Gastroesophageal sphincter (tissue), 3 donors: ENCODE measurements at regions not wholly inside any gene's neighbourhood (a gene's known extent, or its start where the extent isn't known, plus 50 kb on each side); places are given as distances from the start of the nearest gene placed in this dataset.

Experiments
- EP300 ChIP-seq: sonication (generic); formaldehyde crosslinking; IDR thresholded peaks from one replicate; pipeline ENCODE4 v1.6.1; 2017; ENCODE audit warnings: antibody characterized with exemption, mild to moderate bottlenecking
- POLR2A ChIP-seq, 2 donors: fragments of 450-650 bp; IDR thresholded peaks; one replicate each; pipeline ENCODE4 v1.6.1; 2017; ENCODE audit warnings: antibody characterized with exemption in 2 of 2, mild to moderate bottlenecking in 2 of 2, moderate library complexity in 1 of 2
- POLR2AphosphoS5 ChIP-seq: sonication (generic); formaldehyde crosslinking; IDR thresholded peaks from one replicate; pipeline ENCODE4 v1.6.1; 2017; ENCODE audit warnings: antibody characterized with exemption
- TF ChIP-seq, protein P1 (sequence below), 4 experiments: fragments of 200-600 bp in 2 of 4; fragments of 450-650 bp in 2 of 4; sonication (generic) in 1 of 4; IDR thresholded peaks; one replicate each; pipeline ENCODE4 v1.5.1; 2017 to 2019; ENCODE audit warnings: antibody characterized with exemption in 4 of 4, mild to moderate bottlenecking in 2 of 4, moderate library complexity in 2 of 4

DNA sequence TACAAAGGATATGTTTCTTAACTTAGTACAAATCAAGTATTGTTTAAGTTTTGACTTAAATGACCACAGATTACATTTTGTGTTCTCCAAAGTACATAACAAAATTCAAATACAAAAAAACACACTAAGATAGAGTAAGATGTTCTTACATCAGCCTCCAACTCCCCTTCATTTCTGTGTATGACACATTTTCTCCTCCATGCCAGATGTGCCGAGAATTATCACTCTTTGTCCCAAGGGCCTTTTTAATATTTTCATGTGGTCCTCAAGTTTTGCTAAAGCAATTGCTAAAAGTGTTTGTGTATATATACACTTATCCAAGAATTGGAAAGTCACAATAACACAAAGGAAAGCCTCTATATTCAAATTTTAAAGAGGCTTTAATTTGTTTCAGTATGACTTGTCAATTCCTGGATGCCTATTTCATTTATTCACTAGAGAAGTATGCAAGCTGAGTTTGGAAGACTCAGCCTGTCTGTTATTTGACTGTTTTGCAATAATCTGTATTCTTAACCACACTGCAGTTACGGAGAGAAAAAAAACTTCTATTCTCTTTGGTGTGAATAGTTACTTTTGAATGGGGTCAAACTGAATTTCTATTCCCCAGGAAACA is 586.4 kb upstream of the SEMA3D start:
- TF ChIP-seq POLR2AphosphoS5 (no peak), POLR2A (IDR thresholded peaks at IDR 0.05) (no peak), EP300 (no peak)
- TF ChIP-seq, protein P1, sequence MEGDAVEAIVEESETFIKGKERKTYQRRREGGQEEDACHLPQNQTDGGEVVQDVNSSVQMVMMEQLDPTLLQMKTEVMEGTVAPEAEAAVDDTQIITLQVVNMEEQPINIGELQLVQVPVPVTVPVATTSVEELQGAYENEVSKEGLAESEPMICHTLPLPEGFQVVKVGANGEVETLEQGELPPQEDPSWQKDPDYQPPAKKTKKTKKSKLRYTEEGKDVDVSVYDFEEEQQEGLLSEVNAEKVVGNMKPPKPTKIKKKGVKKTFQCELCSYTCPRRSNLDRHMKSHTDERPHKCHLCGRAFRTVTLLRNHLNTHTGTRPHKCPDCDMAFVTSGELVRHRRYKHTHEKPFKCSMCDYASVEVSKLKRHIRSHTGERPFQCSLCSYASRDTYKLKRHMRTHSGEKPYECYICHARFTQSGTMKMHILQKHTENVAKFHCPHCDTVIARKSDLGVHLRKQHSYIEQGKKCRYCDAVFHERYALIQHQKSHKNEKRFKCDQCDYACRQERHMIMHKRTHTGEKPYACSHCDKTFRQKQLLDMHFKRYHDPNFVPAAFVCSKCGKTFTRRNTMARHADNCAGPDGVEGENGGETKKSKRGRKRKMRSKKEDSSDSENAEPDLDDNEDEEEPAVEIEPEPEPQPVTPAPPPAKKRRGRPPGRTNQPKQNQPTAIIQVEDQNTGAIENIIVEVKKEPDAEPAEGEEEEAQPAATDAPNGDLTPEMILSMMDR (IDR thresholded peaks at IDR 0.05), result no peak
